GM12875 (cell line): ENCODE measurements at regions not wholly inside any gene's neighbourhood (a gene's known extent, or its start where the extent isn't known, plus 50 kb on each side); places are given as distances from the start of the nearest gene placed in this dataset.
"Not testable (repeated sequence)": the region's sequence is repeated elsewhere in the genome, so short reads cannot be mapped to it uniquely, and the experiment has no call there.

Experiments used
- H3K4me3 ChIP-seq: one replicate; pipeline ENCODE4 v1.5.1; 2011; ENCODE audit warnings: low read depth, low read length, control low read depth
- CTCF ChIP-seq: IDR thresholded peaks from 2 replicates; pipeline ENCODE4 v1.5.1; 2011; ENCODE audit warnings: low read depth, mild to moderate bottlenecking, control low read depth, inconsistent platforms, low read length, moderate library complexity, borderline replicate concordance; ENCODE audit not compliant: insufficient read depth

DNA sequence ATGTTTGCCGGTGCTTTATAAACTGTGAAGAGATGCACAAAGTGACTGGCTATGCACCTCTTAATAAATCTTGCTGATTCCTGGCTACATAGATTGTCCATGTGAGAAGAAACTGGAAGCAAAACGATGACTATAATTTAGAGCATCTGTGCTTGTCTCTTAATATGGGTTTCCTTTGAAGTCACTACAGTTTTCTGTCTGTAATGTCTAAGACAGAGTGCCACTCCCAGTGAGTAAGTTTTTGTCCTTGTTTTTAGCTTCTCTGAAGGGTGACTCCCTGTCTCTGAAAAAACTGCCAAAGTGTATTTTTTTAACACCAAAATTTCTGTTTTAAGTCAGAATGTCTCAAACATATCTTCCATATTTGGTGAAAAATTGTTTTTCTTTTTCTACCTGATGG is 175.1 kb downstream of the FASLG start:
- H3K4me3 ChIP-seq, result no peak overlapping the region
- no peak for TF ChIP-seq CTCF

GRCh38 chr1:172834609-172835008 is 175.7 kb downstream of the FASLG start:
- no peak overlapping the region for H3K4me3 ChIP-seq
- TF ChIP-seq CTCF, result no peak

DNA sequence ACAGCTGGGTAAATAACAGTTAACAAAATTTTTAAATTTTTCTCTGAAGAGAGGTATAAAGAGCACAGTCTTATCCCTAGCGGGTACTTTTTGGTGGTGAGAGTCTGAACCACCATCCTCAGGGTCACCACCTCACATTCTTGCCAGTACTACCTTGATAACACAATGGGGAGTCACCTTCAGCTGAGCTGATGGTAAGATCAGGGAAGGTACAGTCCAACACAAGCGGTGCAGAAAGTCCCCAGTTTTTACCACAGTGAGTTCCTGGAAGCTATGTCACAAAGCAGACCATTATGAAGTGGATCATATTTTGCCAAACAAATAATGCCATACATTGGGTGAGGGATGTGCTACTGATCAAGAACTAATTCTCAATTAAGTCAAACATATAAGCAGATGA is 176.9 kb downstream of the FASLG start:
- no peak overlapping the region for H3K4me3 ChIP-seq
- TF ChIP-seq CTCF, result no peak

DNA sequence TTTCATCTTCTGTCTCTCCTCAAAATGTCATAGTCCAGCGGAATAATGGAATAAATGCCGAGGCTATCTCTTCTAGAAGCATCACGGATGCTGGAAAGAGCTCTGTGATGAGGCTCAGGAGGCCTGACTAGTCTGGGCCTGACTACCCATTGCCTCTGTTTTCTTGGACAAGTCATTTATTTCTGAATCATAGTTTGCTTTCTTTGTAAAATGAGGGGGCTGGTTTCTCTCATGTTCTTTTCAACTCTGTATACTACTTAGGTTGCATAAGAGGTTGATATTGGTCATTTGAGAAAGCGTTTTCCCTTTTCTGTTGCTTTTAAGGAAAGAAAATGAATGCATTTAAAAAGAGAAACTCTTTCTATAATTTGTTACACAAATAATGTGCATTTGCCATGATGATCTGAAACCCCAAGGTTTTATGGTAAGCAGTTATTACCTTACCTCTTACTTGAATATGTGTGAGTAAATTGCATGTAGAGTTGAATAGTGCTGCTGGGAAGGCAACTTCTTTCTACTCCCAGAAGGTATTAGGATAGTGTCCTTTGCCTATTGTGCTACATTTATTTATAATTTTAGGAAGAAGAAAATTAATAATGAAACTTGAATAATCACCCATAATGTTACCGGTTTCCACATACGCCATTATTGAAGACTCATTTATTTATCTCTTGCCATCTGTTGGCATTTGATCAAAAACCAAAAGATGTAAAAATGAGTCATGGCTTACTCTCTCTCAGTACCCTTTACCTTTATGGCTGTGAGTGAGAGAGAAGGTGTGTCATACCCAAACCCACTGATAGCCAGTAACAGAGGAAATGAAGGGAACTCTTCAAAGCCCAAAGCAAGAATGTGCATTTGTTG is 179.1 kb downstream of the FASLG start:
- H3K4me3 ChIP-seq, result no peak overlapping the region
- no peak for TF ChIP-seq CTCF

- no peak overlapping the region for H3K4me3 ChIP-seq
- TF ChIP-seq CTCF, result no peak
Measured at GRCh38 chr1:172838680-172839313, 179.9 kb downstream of the FASLG start.

- H3K4me3 ChIP-seq, result not testable (repeated sequence)
Measured at GRCh38 chr1:172839639-172840038, 180.7 kb downstream of the FASLG start.

GRCh38 chr1:172843444-172843843 is 184.5 kb downstream of the FASLG start:
- H3K4me3 ChIP-seq, result no peak overlapping the region
- no peak for TF ChIP-seq CTCF
